NCI-H526 treated with DMSO at 0.1 percent for 48 hours (cell line): ENCODE measurements at regions not wholly inside any gene's neighbourhood (a gene's known extent, or its start where the extent isn't known, plus 50 kb on each side); places are given as distances from the start of the nearest gene placed in this dataset.

Source experiments
- DNase-seq: peaks from one replicate; lab custom pipeline; 2025; lab: John Stamatoyannopoulos, UW

DNA sequence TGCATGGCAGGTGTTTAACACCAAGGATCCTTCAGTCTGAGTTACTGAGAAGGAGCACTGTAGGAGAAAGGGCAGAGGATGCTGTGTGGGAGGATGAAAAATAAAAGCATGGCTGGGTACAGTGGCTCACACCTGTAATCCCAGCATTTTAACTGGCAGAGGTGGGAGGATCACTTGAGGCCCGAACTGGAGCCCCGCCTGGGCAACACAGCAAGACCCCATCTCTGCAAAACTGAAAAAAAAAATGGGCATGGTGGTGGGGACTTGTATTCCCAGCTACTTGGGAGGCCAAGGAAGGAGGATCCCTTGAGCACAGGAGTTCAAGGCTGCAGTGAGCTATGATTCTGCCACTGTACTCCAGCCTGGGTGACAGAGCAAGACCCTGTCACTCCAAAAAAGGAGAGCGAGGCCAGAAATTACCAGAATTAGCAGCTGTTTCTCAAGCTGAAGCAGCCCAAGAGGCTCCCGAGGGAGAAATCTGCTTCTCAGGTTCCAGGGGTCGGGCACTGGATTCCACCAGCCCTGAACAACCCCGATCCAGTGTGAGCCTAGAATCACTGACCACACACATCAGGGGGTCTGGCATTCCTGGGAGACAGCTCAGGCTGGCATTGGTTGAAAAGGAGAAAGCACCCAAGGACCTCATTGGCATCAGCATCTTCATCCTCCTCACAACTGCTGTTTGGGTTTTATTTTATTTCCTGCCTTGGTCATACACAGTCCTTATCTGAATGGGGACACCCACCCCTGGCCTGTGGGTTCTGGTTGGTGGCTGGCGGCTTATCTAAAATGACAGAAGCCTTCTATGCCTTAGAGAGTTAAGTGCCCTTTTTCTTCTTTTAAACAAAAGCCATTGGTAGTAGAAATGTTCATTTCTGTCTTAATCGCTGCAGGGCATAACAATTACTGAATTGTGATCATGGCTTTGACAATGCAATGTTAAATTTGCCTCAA, 66.3 kb upstream of the TRIM2 start:
- no peak for DNase-seq

DNA sequence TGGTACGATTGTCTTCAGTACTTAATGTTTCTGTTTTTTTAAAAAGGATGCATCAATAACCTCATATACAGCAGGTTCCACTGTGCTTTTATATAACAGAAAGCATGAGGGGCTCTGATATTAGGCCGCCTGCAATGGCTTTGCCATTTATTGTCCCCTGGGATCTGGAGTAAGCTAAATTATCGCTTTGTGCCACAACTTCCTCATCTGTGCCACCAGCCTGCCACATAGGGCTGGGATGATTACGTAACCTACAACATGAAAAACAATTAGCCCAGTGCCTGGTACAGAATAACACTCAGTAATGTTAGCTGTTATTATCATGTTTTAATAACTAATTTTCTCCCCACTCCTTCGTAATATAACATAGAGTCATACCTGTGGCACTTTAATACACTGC, 65.5 kb upstream of the TRIM2 start:
- DNase-seq = no peak

DNA sequence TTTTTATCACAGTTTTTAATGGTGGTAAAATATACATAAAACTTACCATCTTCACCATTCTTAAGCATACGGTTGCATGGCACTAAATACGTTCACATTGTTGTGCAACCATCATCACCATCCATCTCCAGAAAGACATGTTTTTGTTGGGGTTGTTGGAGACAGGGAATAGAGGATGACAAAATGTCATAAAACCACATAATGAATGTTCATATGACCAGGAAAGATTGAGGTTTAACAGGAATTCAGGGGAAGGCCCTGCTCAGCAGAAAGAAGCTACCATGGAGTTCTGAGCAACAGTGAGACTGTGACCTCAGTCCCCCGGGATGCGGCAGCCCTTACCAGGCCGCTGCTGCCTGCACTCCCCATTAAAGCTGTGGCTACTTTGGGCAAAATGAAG, 63.9 kb upstream of the TRIM2 start:
- no peak for DNase-seq

DNA sequence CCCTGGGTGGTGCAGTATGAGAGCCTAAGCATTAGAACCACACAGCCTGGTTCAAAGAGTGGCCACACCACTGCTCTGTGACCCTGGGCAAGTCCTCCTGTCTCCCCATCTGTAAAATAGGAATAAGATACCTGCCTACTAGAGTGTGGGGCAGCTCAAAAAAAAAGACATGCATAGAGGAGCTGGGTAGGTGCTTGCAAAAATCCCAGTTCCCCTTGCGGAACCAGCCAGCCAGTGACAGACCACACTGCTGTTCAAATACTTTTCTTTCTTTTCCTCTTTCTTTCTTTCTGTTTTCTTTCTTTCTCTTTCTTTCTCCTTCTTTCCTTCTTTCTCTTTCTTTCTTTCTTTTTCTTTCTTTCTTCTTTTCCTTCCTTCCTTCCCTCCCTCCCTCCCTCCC, 63.0 kb upstream of the TRIM2 start:
- DNase-seq = no peak

DNA sequence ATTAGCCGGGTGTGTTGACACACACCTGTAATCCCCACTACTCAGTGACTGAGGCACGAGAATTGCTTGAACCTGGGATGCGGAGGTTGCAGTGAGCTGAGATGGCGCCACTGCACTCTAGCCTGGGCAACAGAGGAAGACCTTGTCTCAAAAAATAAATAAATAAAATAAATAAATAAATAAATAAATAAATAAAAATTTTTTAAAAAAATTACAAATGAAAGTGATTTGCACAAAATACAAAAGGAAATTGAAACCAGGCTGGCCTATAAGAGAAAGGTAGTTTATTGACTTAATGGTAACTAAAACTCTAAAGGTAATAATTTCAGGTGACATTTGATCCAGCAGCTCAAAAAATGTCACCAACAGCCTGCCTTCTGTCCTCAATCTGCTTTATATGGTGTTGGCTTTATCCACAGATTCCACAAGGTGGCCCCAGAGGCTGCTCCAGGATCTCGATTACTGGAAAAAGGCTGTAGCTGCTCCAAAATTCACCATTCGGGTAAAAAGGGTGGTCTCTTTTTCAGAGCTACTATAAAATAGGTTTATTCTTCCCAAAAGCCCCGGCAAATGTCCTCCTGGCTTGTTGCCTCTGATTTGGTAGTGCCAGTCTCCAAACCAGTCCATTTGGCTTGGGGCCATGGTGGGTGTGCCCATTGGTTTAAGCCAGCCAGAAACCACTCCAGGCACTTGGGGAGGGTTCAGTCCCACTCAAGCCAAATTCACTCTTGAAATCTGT, 61.4 kb upstream of the TRIM2 start:
- DNase-seq = peak; percentile 84

DNA sequence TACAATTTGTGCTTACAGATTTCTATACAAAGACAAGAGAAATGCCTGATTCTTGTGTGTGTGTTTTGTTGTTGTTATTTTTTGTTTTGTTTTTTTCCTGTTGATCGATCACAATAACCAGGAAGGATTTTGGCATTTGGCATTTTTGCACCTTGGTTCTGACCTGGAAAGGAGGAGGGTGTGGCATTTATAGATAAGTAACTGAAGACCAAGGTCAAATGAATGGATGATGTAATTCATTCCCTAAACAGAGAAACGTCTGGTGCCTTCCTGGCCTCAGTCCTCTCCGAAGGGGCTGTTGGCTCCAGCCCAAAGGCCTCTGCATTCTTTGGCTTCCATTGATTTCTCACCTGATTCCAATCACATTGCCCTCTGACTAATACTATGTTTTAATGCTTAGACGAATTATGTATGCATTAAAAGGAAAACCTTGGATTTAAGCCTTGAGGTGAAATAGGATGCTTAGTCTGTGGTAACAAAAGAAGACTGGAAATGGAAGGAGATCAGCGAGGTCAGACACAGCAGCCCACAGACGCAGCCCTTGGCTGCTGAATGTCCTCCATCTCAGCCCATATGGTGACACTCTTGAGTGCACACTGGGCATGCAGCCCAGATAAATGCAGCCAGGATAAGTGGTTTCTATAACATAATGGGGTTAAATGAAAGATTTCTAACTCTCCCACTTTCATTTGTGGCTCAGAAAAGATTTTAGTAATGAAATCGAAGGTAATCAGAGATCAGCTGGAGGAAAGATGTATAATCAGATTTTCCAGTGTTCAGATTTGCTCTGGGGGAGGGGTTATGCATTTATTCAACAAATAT, 60.5 kb upstream of the TRIM2 start:
- DNase-seq = no peak

DNA sequence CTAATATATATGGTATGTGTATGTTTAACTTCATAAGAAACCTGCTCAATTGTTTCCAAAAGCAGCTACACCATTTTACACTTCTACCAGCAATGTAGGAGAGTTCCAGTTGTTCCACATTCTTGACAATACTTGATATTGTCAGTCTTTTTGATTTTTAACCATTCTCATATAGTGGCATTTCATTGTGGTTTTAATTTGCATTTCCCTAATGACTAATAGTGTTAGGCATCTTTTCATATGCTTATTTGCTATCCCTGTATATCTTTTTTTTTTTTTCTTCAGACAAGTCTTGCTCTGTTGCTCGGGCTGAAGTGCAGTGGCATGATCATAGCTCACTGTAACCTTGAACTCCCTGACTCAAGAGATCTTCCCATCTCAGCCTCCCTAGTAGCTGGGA, 58.2 kb upstream of the TRIM2 start:
- DNase-seq = no peak

DNA sequence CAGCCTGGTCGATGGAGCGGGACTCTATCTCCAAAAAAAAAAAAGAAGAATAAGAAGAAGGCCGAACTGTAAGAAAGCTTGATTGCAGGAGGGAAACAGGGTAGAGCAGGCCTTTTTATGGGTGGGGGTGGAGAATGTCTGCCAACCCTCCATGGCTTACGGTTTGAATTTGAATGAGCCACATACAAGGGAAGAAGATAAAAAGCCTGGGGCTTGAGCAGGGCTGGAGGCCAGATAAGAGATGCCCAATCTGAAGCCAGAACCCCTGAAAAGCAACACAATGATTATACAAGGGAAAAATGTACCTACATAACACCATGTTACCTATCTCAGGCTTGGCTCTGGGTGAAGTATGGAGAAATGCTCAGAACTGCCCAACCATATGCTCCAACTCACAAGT, 57.3 kb upstream of the TRIM2 start:
- no peak for DNase-seq

DNA sequence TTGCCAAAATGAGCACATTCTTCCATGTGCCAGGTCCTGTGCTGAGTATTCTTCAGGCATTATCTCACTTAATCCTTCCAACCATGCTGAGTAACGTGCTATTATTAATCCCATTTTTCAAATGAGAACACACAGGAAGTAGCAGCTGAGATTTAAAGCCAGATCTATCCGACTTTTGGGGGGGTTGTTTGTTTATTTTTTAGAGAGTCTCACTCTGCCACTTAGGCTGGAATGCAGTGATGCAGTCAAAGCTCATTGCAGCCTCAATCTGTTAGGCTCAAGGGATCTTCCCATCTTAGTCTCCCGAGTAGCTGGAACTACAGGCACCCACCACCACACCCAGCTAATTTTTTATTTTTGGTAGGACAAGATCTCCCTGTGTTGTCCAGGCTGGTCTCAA, 55.5 kb upstream of the TRIM2 start:
- no peak for DNase-seq

DNA sequence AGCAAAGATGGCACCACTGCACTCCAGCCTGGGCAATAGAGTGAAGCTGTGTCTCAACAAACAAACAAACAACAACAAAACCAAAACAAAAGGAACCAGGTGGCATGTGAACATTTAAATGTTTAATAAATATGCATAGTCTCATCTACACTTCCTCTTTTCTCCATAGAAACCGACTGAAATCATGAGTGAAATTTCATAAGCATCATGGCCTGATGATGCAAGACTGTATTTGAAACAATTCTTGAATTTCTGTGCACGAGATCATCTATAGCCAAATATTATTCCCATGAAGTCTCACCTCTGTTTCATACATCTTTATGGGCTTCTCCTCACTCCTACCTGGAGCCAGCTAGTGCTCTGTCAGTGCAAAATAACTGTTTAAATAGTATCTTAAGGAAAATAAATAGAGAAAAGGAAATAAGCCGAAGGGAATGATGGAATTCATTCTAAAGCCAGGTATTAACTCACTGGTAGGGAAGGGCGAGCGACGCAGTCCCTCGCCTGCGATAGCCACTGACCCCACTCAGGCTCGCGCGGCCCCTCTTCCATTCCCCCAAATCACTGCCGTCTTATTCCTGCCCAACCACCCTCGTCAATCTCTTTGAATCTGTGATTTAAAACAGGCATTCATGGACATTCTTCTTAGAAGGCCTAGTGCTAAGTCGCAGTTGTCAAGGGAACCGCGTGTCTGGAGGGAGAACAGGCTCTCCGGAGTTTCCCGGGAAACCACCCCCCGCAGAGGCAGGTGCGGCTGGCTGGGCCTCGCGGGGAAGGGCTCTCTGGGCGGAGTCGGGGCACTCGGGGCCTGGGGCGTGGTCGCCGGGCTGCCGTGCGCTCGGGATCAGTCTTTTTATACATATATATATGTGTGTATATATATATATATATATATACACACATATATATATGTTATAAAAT, 52.4 kb upstream of the TRIM2 start:
- DNase-seq = peak; percentile 85

DNA sequence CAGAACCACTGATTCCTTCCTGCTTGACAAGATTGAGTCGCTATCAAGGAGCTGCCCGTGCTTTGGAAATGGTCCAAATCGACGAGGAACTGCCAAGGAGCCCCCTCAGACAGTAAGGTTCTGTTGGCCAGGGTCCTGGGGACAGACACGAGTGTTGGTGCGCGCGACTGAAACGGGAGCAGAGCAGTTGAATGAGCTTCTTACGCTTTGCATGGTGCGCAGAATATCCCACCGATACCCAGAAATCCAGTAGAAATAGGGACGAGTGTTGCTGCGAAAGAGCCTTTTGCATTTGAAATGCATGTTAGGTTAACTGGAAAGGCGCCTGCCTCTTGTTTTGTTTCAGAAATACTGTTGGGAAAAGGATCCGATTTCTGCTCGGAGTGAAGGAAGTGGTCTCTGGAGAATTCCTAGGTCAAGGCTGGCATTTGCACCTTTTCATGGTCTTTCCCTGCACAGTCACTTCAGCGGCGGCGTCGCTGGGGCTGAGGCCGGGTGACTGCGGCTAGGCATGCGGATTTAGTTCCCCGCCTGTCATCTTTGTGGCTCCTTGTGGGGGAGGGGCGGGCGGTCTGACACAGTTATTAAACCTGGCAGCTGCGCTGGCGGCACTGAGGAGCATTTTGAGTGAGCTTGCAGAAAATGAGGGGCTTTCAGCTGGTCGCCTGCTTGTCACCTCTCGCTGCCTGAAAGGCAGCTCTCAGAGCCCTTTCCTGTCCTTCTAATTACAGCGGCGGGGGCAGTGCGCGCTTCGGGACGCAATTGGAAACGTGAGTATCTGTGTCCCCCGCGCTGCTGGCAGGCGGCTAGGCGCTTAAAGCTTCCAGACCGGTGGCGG, 51.5 kb upstream of the TRIM2 start:
- peak; percentile 90 for DNase-seq

DNA sequence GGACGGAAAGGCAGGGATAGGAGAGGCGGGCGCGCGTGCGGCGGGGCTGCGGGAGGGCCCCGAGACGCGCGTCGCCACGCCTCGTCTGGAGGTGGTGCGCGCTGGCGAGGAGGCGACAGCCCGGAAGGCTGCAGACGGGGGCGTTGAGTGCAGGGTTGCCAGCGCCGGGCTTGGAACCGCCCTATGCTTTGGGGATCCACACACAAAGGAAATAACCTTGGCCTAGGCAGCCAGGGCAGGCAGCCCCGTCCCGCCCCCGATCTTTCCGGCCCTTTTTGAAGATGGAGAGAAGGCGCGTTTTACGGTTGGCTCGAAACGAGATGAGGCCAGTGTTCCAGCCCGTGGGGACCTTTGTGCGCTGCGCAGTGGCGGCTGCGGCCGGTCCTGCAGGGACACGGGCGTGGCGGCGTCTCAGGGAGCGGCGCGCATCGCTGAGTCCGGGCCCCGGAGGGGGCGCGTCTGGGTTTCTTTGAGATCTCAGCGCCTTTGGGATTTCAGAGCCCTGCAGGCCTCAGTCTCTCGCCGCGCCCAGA, 50.8 kb upstream of the TRIM2 start:
- peak; percentile 77 for DNase-seq

DNA sequence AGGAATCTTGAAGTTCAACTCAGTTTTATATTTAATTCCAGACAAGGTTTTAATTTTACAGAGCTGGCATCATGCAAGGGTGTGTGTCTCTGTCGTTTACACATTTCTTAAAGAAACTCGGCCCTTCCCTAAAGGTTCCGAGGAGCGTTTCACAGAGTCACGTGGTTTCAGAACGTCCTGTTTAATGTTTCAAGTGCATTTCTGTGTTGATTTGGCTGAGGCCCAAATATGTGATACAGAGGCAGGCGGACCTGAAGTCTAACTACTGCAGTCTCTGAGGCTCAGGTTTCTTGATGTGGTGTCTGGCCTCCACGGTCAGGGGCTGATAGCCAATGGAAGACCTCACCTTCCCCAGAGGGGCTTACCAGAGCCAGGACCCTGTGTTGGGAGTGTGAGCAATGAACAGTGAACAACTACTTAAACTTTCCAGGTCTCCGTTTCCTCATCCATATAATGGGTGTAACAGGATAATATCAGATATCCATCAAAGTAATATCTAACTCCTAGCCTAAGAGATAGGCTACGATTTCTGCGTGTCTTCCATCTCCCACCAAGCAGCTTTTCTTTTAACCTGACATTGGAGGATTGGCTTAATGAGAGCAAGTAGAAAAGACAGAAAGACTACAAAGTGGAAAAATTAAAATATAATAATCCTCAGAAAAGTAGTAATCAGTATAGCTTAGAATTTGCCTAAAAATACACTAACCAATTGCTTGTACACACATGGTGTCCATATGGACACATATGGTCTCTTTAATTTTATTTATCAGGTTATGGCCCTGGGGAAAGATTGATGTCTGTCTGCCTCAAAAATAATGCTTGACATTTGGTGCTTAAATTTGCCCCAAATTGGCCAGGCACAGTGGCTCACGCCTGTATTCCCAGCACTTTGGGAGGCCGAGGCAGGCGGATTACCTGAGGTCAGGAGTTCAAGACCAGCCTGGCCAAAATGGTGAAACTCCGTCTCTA, 50.0 kb upstream of the TRIM2 start:
- DNase-seq = no peak
